Body of pancreas (tissue), 4 donors: ENCODE measurements at regions not wholly inside any gene's neighbourhood (a gene's known extent, or its start where the extent isn't known, plus 50 kb on each side); places are given as distances from the start of the nearest gene placed in this dataset.

Source experiments
- CTCF ChIP-seq, 7 experiments: fragments of 450-650 bp in 4 of 7; fragments of 200-600 bp in 3 of 7; sonication (generic) in 3 of 7; IDR thresholded peaks; one replicate each; pipeline ENCODE4 v1.5.1; 2016 to 2019; ENCODE audit warnings: antibody characterized with exemption in 7 of 7
- POLR2A ChIP-seq, 3 donors: fragments of 450-650 bp; IDR thresholded peaks; one replicate each; pipeline ENCODE4 v1.6.1; 2016; ENCODE audit warnings: antibody characterized with exemption in 3 of 3, mild to moderate bottlenecking in 2 of 3

GRCh38 chr18:44597797-44598196, 82.9 kb upstream of the SETBP1 start:
- TF ChIP-seq CTCF (IDR thresholded peaks at IDR 0.05): no peak
- TF ChIP-seq POLR2A (IDR thresholded peaks at IDR 0.05): no peak
